ENCODE measurements at regions not wholly inside any gene's neighbourhood (a gene's known extent, or its start where the extent isn't known, plus 50 kb on each side); places are given as distances from the start of the nearest gene placed in this dataset.
A peak's percentile ranks its signal among the peaks of the same experiment; 100 is the strongest.

DNA sequence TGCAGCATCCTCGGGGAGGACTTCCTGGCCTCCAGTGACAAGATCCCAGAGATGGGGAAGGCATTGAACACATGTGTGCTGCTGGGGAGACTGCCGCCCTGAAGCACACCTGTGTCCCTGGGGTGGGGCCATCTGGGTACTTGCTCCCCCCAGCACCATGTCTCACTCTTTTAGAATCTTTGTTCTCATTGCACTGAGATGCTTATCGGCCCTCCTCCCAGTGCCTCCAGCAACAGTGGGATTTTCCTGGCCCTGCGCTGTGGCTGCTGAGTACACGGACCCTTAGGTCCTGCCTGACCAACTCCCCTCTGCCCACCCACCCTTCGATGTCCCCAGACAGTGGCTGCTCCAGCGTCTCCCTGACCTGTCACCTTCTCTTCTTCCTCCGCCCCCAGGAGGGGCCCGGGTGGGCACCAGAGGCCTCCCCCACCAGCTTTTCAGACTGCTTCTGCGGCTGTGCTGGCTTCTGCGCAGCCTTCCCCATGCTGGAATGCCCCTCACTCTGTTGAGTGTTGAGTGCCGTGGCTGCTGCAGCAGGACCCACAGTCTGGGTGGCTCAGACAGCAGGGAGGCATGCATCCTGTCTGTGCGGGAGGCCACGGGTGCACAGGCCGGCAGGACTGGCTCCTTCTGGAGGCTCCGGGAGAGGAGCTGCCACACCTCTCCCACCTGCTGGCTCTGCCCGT, 145.9 kb upstream of the IRX2 start:
- DNase-seq, result no peak
- Mint-ChIP-seq H3K9me3 (ENCODE audit: unreplicated experiment) (peaks cover 14% of the 10 kb centered on the region), H3K27ac (ENCODE audit: unreplicated experiment) (no peak overlapping the region), H3K27me3 (ENCODE audit: unreplicated experiment) (peaks cover 8% of the 10 kb centered on the region), H3K36me3 (ENCODE audit: unreplicated experiment) (peaks cover 5% of the 10 kb centered on the region), H3K4me3 (ENCODE audit: unreplicated experiment) (no peak overlapping the region), H3K4me1 (ENCODE audit: low read depth, unreplicated experiment) (peaks cover 21% of the 10 kb centered on the region)
- TF ChIP-seq, protein P1, sequence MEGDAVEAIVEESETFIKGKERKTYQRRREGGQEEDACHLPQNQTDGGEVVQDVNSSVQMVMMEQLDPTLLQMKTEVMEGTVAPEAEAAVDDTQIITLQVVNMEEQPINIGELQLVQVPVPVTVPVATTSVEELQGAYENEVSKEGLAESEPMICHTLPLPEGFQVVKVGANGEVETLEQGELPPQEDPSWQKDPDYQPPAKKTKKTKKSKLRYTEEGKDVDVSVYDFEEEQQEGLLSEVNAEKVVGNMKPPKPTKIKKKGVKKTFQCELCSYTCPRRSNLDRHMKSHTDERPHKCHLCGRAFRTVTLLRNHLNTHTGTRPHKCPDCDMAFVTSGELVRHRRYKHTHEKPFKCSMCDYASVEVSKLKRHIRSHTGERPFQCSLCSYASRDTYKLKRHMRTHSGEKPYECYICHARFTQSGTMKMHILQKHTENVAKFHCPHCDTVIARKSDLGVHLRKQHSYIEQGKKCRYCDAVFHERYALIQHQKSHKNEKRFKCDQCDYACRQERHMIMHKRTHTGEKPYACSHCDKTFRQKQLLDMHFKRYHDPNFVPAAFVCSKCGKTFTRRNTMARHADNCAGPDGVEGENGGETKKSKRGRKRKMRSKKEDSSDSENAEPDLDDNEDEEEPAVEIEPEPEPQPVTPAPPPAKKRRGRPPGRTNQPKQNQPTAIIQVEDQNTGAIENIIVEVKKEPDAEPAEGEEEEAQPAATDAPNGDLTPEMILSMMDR (IDR thresholded peaks at IDR 0.05; ENCODE audit: partially characterized antibody, unreplicated experiment), result no peak

DNA sequence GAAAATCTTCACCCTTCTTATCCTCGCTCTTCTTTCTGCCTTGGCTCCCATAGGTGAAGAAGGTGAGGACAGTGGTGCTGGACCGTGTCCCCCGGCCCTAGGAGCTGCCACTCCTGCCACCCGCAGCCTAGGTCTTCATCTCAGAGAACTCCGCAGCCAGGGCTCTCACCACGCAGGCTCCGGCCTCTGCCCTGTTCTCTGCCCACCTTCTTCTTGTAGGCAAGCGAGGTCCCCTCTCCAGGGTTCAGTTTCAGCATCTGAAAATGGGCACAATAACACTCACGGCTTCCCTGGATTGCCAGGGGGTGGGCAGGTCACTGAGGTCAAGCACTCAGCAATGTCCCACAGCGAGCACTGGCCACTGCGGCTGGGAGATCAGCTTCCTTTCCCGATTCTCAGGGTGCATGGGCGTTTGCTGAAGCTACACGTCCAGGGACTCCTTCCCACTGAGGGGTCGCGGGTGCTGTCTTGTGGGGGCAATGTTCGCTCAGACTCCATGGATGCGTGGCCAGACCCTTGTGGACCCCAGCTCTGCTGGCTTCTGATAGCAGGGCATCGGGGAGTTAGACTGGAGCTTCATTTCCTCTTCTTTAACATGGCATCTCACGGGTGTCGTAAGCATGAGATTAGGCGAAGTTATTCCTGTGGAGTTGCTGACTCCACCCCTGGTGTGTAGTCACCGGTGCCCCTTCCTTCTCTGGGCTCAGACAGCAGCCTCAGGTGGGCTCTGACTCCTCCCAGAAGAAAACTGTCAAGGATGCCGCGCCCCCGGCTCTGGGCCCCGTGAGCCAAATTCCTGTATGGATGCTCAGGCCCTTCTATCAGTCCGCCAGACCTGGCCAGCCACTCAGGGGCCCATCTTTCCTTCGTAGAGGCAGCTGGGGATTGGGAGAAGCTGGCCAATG, 145.1 kb upstream of the IRX2 start:
- no peak for DNase-seq
- Mint-ChIP-seq H3K36me3 (ENCODE audit: unreplicated experiment) (peaks cover 2% of the 10 kb centered on the region), H3K9me3 (ENCODE audit: unreplicated experiment) (peaks cover 14% of the 10 kb centered on the region), H3K27me3 (ENCODE audit: unreplicated experiment) (peaks cover 8% of the 10 kb centered on the region), H3K4me1 (ENCODE audit: low read depth, unreplicated experiment) (peaks cover 21% of the 10 kb centered on the region), H3K27ac (ENCODE audit: unreplicated experiment) (no peak overlapping the region), H3K4me3 (ENCODE audit: unreplicated experiment) (no peak overlapping the region)
- TF ChIP-seq, protein P1 (IDR thresholded peaks at IDR 0.05; ENCODE audit: partially characterized antibody, unreplicated experiment), result no peak

DNA sequence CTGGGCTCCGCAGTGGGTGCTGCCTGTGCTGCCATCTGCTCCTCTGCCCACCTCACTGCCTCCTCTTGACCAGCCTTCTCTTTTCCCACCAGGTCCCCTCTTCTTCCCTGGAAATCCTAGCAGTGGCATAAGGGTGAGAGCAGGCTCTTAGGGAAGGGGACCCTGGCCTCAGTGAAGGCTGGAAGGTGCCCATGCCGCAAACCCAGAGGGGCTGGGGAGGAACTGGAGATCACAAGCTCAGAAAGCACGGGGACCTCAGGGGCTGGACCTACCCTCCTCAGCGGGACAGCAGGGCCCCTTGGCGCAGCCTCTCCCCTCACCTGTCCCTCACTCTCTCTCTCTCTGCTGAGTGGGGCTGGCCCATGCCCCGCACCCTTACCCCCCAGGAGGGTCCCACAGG, 144.4 kb upstream of the IRX2 start:
- TF ChIP-seq, protein P1 (IDR thresholded peaks at IDR 0.05; ENCODE audit: partially characterized antibody, unreplicated experiment), result no peak
- no peaks in the 10 kb centered on the region for H3K36me3 Mint-ChIP-seq (ENCODE audit: unreplicated experiment)
- no peak overlapping the region for H3K4me3 Mint-ChIP-seq (ENCODE audit: unreplicated experiment)
- DNase-seq, result no peak
- H3K9me3 Mint-ChIP-seq (ENCODE audit: unreplicated experiment), result peaks cover 14% of the 10 kb centered on the region
- H3K27me3 Mint-ChIP-seq (ENCODE audit: unreplicated experiment), result peaks cover 8% of the 10 kb centered on the region
- H3K4me1 Mint-ChIP-seq (ENCODE audit: low read depth, unreplicated experiment), result peaks cover 21% of the 10 kb centered on the region
- no peak overlapping the region for H3K27ac Mint-ChIP-seq (ENCODE audit: unreplicated experiment)

DNA sequence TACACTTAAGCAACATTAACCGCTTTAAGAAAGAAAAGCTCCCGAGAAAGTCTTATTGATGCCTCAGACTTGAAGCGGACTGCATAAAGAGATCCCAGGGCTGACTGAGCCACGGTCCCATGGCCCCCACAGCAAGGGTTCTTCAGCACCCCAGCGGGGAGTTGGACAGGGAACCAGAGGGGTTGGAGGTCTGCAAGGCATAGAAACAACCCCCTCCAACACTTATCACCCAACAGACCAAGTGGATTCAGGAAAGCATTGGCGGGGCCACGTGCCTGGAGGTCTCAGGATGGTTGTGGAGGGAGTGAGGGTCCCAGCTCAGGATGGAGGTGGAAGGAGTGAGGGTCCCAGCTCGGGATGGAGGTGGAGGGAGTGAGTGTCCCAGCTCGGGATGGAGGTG, 143.7 kb upstream of the IRX2 start:
- H3K36me3 Mint-ChIP-seq (ENCODE audit: unreplicated experiment), result no peaks in the 10 kb centered on the region
- H3K4me1 Mint-ChIP-seq (ENCODE audit: low read depth, unreplicated experiment), result peaks cover 21% of the 10 kb centered on the region
- TF ChIP-seq, protein P1 (IDR thresholded peaks at IDR 0.05; ENCODE audit: partially characterized antibody, unreplicated experiment), result no peak
- peaks cover 14% of the 10 kb centered on the region for H3K9me3 Mint-ChIP-seq (ENCODE audit: unreplicated experiment)
- no peak overlapping the region for H3K27ac Mint-ChIP-seq (ENCODE audit: unreplicated experiment)
- H3K27me3 Mint-ChIP-seq (ENCODE audit: unreplicated experiment), result peaks cover 8% of the 10 kb centered on the region
- peak overlapping the region; percentile 65 for H3K4me3 Mint-ChIP-seq (ENCODE audit: unreplicated experiment)
- no peak for DNase-seq

DNA sequence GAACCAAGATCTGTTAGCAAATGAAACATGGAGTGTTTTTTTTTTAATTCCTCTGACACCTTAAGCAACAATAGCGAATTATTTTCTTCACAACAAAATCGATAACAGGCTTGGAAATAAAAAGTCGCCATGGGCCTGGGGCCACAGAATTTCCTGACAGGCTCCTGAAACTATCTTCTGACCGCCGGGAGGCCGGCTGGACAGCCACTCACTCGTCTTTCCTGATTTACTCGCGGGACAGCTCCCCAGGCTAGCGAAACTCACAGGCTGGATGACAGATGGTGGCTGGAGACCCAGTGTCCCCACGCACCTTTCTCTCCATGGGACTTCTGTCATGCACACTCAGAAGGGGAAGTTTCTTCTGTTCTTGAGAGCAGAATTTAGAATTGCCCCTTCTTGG, 143.3 kb upstream of the IRX2 start:
- Mint-ChIP-seq H3K4me1 (ENCODE audit: low read depth, unreplicated experiment) (peaks cover 21% of the 10 kb centered on the region), H3K4me3 (ENCODE audit: unreplicated experiment) (peak overlapping the region; percentile 65), H3K27ac (ENCODE audit: unreplicated experiment) (peak overlapping the region; percentile 70), H3K27me3 (ENCODE audit: unreplicated experiment) (peaks cover 8% of the 10 kb centered on the region), H3K9me3 (ENCODE audit: unreplicated experiment) (peaks cover 16% of the 10 kb centered on the region), H3K36me3 (ENCODE audit: unreplicated experiment) (no peaks in the 10 kb centered on the region)
- no peak for DNase-seq
- TF ChIP-seq, protein P1 (IDR thresholded peaks at IDR 0.05; ENCODE audit: partially characterized antibody, unreplicated experiment), result no peak

Measured in glutamatergic neuron (in vitro differentiated cells).